ENCODE measurements at regions not wholly inside any gene's neighbourhood (a gene's known extent, or its start where the extent isn't known, plus 50 kb on each side); places are given as distances from the start of the nearest gene placed in this dataset.

DNA sequence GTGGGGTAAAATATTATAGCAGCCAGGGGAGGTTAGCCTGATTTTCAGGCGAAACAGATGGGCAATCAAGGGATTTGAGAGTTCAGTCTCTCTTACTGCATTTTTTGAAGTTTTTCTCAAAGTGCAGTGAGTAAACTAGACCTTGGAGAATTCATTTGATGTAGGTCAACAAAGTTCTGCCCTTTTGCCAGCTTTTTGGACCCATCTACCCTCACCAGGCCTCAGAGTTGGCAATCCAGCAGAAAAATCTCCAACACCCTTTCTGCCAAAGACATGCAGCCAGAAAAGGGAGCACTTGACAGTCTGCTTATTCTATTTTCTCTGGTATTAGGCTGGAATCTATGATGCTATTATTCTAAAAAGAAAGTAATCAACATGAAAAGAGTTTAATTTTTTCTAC, 162.2 kb upstream of the TOM1L1 start:
- H3K27me3 ChIP-seq (ENCODE audit: low read length): no peaks in the 10 kb centered on the region
- H3K27ac ChIP-seq (ENCODE audit: low read length): no peak overlapping the region
- DNase-seq (no peak), ATAC-seq (no peak)
- ChIA-PET CTCF (no interaction called here), POLR2A (ENCODE audit: unreplicated experiment) (no interaction called here)
- no TSS peak for BruUV-seq (replicated peaks)
- TF ChIP-seq EZH2 (IDR thresholded peaks at IDR 0.05; ENCODE audit: low read length, unreplicated experiment) (no peak), EZH2phosphoT487 (IDR thresholded peaks at IDR 0.05; ENCODE audit: borderline replicate concordance, low read length) (no peak)
- TF ChIP-seq, protein P1, sequence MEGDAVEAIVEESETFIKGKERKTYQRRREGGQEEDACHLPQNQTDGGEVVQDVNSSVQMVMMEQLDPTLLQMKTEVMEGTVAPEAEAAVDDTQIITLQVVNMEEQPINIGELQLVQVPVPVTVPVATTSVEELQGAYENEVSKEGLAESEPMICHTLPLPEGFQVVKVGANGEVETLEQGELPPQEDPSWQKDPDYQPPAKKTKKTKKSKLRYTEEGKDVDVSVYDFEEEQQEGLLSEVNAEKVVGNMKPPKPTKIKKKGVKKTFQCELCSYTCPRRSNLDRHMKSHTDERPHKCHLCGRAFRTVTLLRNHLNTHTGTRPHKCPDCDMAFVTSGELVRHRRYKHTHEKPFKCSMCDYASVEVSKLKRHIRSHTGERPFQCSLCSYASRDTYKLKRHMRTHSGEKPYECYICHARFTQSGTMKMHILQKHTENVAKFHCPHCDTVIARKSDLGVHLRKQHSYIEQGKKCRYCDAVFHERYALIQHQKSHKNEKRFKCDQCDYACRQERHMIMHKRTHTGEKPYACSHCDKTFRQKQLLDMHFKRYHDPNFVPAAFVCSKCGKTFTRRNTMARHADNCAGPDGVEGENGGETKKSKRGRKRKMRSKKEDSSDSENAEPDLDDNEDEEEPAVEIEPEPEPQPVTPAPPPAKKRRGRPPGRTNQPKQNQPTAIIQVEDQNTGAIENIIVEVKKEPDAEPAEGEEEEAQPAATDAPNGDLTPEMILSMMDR (conservative IDR thresholded peaks at IDR 0.05; ENCODE audit: low read depth, low read length): no peak
- H4K20me1 ChIP-seq (ENCODE audit: low read length): no peaks in the 10 kb centered on the region
- no peaks in the 10 kb centered on the region for H3K79me2 ChIP-seq (ENCODE audit: low read length)
- H3K36me3 ChIP-seq (ENCODE audit: low read depth, low read length): no peaks in the 10 kb centered on the region
- intact Hi-C loops (cut with micrococcal nuclease): no loop called here
- H3F3A ChIP-seq (ENCODE audit: low read length, unreplicated experiment): no peaks in the 10 kb centered on the region
- H3K4me1 ChIP-seq (ENCODE audit: insufficient read depth, low read length): no peaks in the 10 kb centered on the region
- H3K9me3 ChIP-seq (ENCODE audit: low read length): peaks cover 39% of the 10 kb centered on the region
- no peaks in the 10 kb centered on the region for H3K9me2 ChIP-seq (replicated peaks; ENCODE audit: low read length)
- H3K4me2 ChIP-seq (ENCODE audit: low read length): no peak overlapping the region
- H3K4me3 ChIP-seq (ENCODE audit: low read length): no peak overlapping the region
- no peak overlapping the region for H3K9ac ChIP-seq (ENCODE audit: low read length)
- no peak overlapping the region for H2AFZ ChIP-seq (ENCODE audit: low read length)

DNA sequence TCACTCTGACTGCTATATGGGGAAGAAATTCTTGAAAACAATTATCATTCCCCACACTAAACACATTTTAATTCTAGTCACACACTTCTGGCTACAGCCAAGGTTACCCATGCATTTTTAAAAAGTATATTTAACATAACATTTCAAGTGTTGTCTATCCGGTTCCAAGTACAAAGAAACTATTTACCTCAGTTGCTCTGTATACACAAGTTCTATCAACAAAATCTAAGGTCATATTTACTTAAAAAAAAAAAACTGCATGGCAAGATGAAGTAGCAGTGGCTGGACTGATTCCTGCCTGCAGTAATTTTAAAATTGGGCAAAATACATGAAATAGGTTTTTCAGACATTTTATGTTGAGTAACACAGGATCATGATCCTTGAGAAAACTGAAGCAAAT, 155.9 kb upstream of the TOM1L1 start:
- TF ChIP-seq, protein P1 (conservative IDR thresholded peaks at IDR 0.05; ENCODE audit: low read depth, low read length): no peak
- TF ChIP-seq EZH2phosphoT487 (IDR thresholded peaks at IDR 0.05; ENCODE audit: borderline replicate concordance, low read length) (no peak), EZH2 (IDR thresholded peaks at IDR 0.05; ENCODE audit: low read length, unreplicated experiment) (no peak)
- no peak overlapping the region for H3K4me2 ChIP-seq (ENCODE audit: low read length)
- no peak overlapping the region for H3K9ac ChIP-seq (ENCODE audit: low read length)
- no peaks in the 10 kb centered on the region for H3K9me2 ChIP-seq (replicated peaks; ENCODE audit: low read length)
- peaks cover 46% of the 10 kb centered on the region for H3K9me3 ChIP-seq (ENCODE audit: low read length)
- H3K4me3 ChIP-seq (ENCODE audit: low read length): no peak overlapping the region
- intact Hi-C loops (cut with micrococcal nuclease): no loop called here
- H3K4me1 ChIP-seq (ENCODE audit: insufficient read depth, low read length): no peaks in the 10 kb centered on the region
- H4K20me1 ChIP-seq (ENCODE audit: low read length): no peaks in the 10 kb centered on the region
- no peaks in the 10 kb centered on the region for H3K36me3 ChIP-seq (ENCODE audit: low read depth, low read length)
- DNase-seq (no peak), ATAC-seq (no peak)
- no peak overlapping the region for H2AFZ ChIP-seq (ENCODE audit: low read length)
- ChIA-PET POLR2A (ENCODE audit: unreplicated experiment) (no interaction called here), CTCF (no interaction called here)
- no peaks in the 10 kb centered on the region for H3K79me2 ChIP-seq (ENCODE audit: low read length)
- no peaks in the 10 kb centered on the region for H3K27me3 ChIP-seq (ENCODE audit: low read length)
- H3K27ac ChIP-seq (ENCODE audit: low read length): no peak overlapping the region
- H3F3A ChIP-seq (ENCODE audit: low read length, unreplicated experiment): no peaks in the 10 kb centered on the region
- no TSS peak for BruUV-seq (replicated peaks)

DNA sequence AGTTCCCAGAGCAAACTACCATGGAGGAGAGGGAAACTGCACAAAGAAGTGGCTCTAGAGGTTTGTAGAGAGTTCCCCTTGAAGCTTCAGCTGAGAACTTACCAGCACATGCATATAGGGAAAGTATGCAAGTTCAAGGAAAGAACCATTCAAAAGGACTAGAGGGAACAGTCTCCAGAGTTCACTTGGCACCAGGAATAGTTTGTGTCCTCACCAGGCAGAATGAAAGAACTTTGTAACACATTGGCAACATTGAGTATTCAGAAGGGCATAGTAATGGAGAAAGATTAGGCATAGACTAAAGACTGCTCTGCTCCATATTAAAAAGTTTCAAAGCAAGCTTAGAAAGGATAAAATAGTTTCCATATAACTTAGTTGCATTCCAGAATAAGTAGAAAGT, 155.4 kb upstream of the TOM1L1 start:
- no peaks in the 10 kb centered on the region for H4K20me1 ChIP-seq (ENCODE audit: low read length)
- POLR2A ChIA-PET (ENCODE audit: unreplicated experiment): no interaction called here
- CTCF ChIA-PET: no interaction called here
- no peaks in the 10 kb centered on the region for H3K4me1 ChIP-seq (ENCODE audit: insufficient read depth, low read length)
- peaks cover 46% of the 10 kb centered on the region for H3K9me3 ChIP-seq (ENCODE audit: low read length)
- no peaks in the 10 kb centered on the region for H3K27me3 ChIP-seq (ENCODE audit: low read length)
- H3K36me3 ChIP-seq (ENCODE audit: low read depth, low read length): no peaks in the 10 kb centered on the region
- H3K27ac ChIP-seq (ENCODE audit: low read length): no peak overlapping the region
- no peak overlapping the region for H3K9ac ChIP-seq (ENCODE audit: low read length)
- TF ChIP-seq, protein P1 (conservative IDR thresholded peaks at IDR 0.05; ENCODE audit: low read depth, low read length): no peak
- TF ChIP-seq EZH2phosphoT487 (IDR thresholded peaks at IDR 0.05; ENCODE audit: borderline replicate concordance, low read length): no peak
- TF ChIP-seq EZH2 (IDR thresholded peaks at IDR 0.05; ENCODE audit: low read length, unreplicated experiment): no peak
- intact Hi-C loops (cut with micrococcal nuclease): no loop called here
- DNase-seq (no peak), ATAC-seq (no peak)
- no peaks in the 10 kb centered on the region for H3K9me2 ChIP-seq (replicated peaks; ENCODE audit: low read length)
- BruUV-seq (replicated peaks): no TSS peak
- no peaks in the 10 kb centered on the region for H3F3A ChIP-seq (ENCODE audit: low read length, unreplicated experiment)
- no peak overlapping the region for H3K4me3 ChIP-seq (ENCODE audit: low read length)
- no peak overlapping the region for H2AFZ ChIP-seq (ENCODE audit: low read length)
- H3K79me2 ChIP-seq (ENCODE audit: low read length): no peaks in the 10 kb centered on the region
- H3K4me2 ChIP-seq (ENCODE audit: low read length): no peak overlapping the region
